Type B pancreatic cell (in vitro differentiated cells): ENCODE measurements at regions not wholly inside any gene's neighbourhood (a gene's known extent, or its start where the extent isn't known, plus 50 kb on each side); places are given as distances from the start of the nearest gene placed in this dataset.

Experiments
- DNase-seq: peaks from one replicate; pipeline ENCODE4 v3.0.0; 2021; ENCODE audit warnings: mixed read lengths; ENCODE audit not compliant: unreplicated experiment; ENCODE audit errors: extremely low spot score
- H3K27ac Mint-ChIP-seq: 2 replicates; pipeline ENCODE4 v1.8.0; 2021; ENCODE audit warnings: mild to moderate bottlenecking, mixed read lengths
- H3K27me3 Mint-ChIP-seq: 2 replicates; pipeline ENCODE4 v1.8.0; 2021; ENCODE audit warnings: mixed read lengths
- H3K36me3 Mint-ChIP-seq: 2 replicates; pipeline ENCODE4 v1.8.0; 2021; ENCODE audit warnings: mixed read lengths
- H3K4me1 Mint-ChIP-seq: one replicate; pipeline ENCODE4 v1.8.0; 2021; ENCODE audit warnings: mixed read lengths; ENCODE audit not compliant: unreplicated experiment
- H3K4me3 Mint-ChIP-seq: 2 replicates; pipeline ENCODE4 v1.8.0; 2021; ENCODE audit warnings: mild to moderate bottlenecking, mixed read lengths
- H3K9me3 Mint-ChIP-seq: 2 replicates; pipeline ENCODE4 v1.8.0; 2021; ENCODE audit warnings: mixed read lengths
- TF ChIP-seq, protein P1 (sequence below): fragments of 200-600 bp; sonication (generic); conservative IDR thresholded peaks from 2 replicates; pipeline ENCODE4 v1.5.0; 2021; ENCODE audit warnings: antibody characterized with exemption, mild to moderate bottlenecking

DNA sequence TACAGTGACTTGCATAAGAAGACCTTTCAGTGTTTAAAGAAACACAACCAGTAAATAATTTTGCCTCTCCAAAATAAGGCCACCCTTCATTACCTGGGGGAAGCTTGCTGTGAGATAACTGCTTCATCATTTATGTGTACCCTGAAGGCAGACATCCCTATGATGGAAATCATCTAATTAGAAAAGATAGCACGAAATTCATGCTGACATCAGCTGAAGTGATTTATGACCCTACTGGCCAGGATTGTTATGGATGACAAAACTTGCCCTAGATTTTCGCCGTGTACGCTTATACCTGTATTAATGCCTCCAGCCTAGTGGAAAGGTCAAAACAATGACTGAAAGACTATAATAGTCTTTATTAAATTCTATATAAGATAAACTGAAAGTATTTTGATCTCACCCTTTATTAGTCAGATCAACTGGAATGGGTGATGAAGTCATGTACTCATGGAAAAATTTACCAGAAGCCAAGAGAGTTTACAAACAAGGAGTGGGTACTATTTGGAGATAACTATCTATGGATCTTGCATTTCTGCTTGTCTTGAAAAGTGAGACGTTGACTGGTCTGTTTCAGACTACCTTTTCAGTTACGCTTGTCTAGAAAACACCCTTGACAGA is 114.2 kb downstream of the PPP1R3A start:
- no peak for DNase-seq
- Mint-ChIP-seq H3K36me3 (no peaks in the 10 kb centered on the region), H3K27me3 (no peaks in the 10 kb centered on the region), H3K27ac (no peak overlapping the region), H3K4me1 (peaks cover 4% of the 10 kb centered on the region), H3K9me3 (peaks cover 5% of the 10 kb centered on the region), H3K4me3 (no peak overlapping the region)
- TF ChIP-seq, protein P1, sequence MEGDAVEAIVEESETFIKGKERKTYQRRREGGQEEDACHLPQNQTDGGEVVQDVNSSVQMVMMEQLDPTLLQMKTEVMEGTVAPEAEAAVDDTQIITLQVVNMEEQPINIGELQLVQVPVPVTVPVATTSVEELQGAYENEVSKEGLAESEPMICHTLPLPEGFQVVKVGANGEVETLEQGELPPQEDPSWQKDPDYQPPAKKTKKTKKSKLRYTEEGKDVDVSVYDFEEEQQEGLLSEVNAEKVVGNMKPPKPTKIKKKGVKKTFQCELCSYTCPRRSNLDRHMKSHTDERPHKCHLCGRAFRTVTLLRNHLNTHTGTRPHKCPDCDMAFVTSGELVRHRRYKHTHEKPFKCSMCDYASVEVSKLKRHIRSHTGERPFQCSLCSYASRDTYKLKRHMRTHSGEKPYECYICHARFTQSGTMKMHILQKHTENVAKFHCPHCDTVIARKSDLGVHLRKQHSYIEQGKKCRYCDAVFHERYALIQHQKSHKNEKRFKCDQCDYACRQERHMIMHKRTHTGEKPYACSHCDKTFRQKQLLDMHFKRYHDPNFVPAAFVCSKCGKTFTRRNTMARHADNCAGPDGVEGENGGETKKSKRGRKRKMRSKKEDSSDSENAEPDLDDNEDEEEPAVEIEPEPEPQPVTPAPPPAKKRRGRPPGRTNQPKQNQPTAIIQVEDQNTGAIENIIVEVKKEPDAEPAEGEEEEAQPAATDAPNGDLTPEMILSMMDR: no peak

DNA sequence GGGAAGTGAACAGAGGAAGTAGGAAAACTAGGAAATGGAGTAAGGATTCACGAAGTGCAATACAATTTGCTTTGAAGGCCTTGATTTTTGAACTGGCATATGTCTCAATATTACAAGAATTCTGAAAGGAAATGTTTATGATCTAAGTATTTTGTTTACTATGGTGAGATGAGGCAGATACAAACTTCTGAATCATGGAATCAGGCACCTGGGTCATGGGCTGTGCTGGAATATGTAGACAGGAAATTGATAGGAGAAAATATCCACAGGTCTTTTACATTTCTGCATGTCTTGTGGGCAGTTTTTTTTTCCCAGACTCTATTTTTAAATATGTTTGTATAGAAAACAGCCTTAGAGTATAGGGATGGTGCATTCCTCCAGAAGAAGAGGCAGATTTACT is 117.1 kb downstream of the PPP1R3A start:
- TF ChIP-seq, protein P1: no peak
- H3K27me3 Mint-ChIP-seq: no peaks in the 10 kb centered on the region
- peaks cover 4% of the 10 kb centered on the region for H3K4me1 Mint-ChIP-seq
- H3K9me3 Mint-ChIP-seq: peaks cover 4% of the 10 kb centered on the region
- no peak overlapping the region for H3K27ac Mint-ChIP-seq
- no peak overlapping the region for H3K4me3 Mint-ChIP-seq
- no peaks in the 10 kb centered on the region for H3K36me3 Mint-ChIP-seq
- DNase-seq: no peak

DNA sequence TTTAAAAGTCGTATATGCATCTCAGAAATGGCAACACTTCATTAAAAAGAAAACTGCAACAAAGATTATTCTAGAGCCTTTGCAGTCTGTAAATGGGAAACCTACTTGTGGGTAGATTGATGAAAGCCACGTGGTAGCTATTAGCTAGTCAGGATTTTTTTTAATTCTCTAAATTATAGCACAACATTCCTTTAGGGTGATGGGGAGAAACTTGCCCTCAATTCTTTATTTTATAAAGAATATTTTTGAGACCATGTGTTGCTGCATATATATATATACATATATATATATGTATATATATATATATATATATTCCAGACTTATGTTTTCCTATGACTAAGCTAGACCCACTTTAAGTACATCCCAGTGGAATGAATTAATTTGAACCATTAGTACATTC is 118.0 kb downstream of the PPP1R3A start:
- Mint-ChIP-seq H3K4me1 (peaks cover 9% of the 10 kb centered on the region), H3K9me3 (peaks cover 4% of the 10 kb centered on the region), H3K27ac (no peak overlapping the region), H3K27me3 (no peaks in the 10 kb centered on the region), H3K36me3 (no peaks in the 10 kb centered on the region), H3K4me3 (no peak overlapping the region)
- TF ChIP-seq, protein P1: no peak
- DNase-seq: no peak

GRCh38 chr7:113799896-113800295 is 118.9 kb downstream of the PPP1R3A start:
- Mint-ChIP-seq H3K4me3 (no peak overlapping the region), H3K9me3 (peaks cover 4% of the 10 kb centered on the region), H3K27me3 (no peaks in the 10 kb centered on the region), H3K36me3 (no peaks in the 10 kb centered on the region), H3K27ac (peak overlapping the region; percentile 20), H3K4me1 (peaks cover 9% of the 10 kb centered on the region)
- no peak for DNase-seq
- TF ChIP-seq, protein P1: no peak

DNA sequence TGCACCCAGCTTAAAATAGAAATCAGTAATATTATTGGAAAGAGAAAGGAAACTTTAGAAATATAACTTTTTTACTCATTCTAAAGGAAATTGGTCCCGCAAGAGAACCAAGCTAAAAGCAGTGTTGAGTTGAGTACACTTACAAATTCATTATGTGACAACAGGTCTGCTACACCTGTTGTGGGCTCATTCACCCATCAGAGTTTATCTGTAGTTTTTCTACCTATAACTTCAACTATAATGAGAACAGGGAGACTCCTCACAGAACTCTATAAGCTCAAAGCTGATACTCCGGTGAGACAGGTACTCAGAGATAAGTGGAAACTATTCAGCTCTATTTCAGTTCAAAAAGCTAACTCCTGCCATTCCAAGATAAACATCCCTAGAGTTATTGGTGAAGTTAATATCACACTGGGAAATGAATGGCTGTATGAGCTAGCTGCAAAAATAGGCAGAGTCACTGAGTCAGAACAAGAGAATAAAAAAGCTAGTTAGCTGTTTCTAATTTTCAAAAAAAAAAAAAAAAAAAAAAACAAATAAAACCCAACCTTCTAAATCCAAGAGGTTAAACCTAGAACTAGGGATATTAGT is 121.3 kb downstream of the PPP1R3A start:
- no peak overlapping the region for H3K27ac Mint-ChIP-seq
- no peaks in the 10 kb centered on the region for H3K36me3 Mint-ChIP-seq
- no peak overlapping the region for H3K4me3 Mint-ChIP-seq
- TF ChIP-seq, protein P1: no peak
- H3K27me3 Mint-ChIP-seq: no peaks in the 10 kb centered on the region
- peaks cover 9% of the 10 kb centered on the region for H3K4me1 Mint-ChIP-seq
- no peak for DNase-seq
- H3K9me3 Mint-ChIP-seq: peaks cover 4% of the 10 kb centered on the region
